GM18868 (cell line): ENCODE measurements at regions not wholly inside any gene's neighbourhood (a gene's known extent, or its start where the extent isn't known, plus 50 kb on each side); places are given as distances from the start of the nearest gene placed in this dataset.
A peak's percentile ranks its signal among the peaks of the same experiment; 100 is the strongest.
"Not testable (repeated sequence)": the region's sequence is repeated elsewhere in the genome, so short reads cannot be mapped to it uniquely, and the experiment has no call there.

Source experiments
- ATAC-seq: cut with Tn5 transposase; IDR thresholded peaks from one replicate; pipeline ENCODE4 v1.9.1; 2021; ENCODE audit warnings: mild to moderate bottlenecking, moderate library complexity; ENCODE audit not compliant: unreplicated experiment

GRCh38 chr5:128711216-128711615, 173.2 kb upstream of the FBN2 start:
- no peak for ATAC-seq

GRCh38 chr5:128714551-128714950, 176.5 kb upstream of the FBN2 start:
- ATAC-seq = no peak

DNA sequence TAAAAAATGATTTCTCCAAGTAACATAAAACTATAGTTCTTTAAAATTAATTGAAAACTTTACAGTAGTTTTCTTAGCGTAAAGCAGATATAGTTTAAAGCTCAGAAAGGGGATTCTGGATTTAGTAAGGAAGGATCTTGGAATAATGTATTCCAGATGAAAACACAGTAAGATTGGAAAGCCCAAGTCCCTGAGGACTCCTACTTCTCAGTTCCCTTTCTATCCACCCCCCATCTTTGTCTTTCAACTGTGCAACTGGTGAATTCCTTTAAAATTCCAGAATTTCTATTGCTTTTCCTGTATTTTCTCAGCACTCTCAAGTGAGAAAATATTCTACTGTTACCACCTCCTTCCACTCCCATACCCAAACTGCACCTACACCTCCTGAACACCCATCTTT, 184.5 kb upstream of the FBN2 start:
- ATAC-seq = no peak

- ATAC-seq = not testable (repeated sequence)
Observed at GRCh38 chr5:128730021-128730420, 192.0 kb upstream of the FBN2 start.

DNA sequence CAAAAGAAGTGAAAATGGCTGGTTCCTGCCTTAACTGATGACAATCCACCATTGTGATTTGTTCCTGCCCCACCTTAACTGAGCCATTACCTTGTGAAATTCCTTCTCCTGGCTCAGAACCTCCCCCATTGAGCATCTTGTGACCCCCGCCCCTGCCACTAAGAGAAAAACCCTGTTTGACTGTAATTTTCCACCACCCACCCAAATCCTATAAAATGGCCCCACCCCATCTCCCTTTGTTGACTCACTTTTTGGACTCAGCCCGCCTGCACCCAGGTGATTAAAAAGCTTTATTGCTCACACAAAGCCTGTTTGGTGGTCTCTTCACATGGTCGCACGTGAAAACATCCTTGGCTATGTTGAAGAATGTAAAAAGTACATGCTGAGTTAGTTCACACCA, 197.6 kb upstream of the FBN2 start:
- not testable (repeated sequence) for ATAC-seq

- ATAC-seq = no peak
Observed at GRCh38 chr5:128736553-128736952, 198.5 kb upstream of the FBN2 start.

- no peak for ATAC-seq
Observed at GRCh38 chr5:128749136-128749898, 211.3 kb upstream of the FBN2 start.

- ATAC-seq = no peak
Observed at GRCh38 chr5:128750155-128750554, 212.1 kb upstream of the FBN2 start.

- ATAC-seq = no peak
Observed at GRCh38 chr5:128757196-128757959, 207.9 kb upstream of the SLC27A6 start.

DNA sequence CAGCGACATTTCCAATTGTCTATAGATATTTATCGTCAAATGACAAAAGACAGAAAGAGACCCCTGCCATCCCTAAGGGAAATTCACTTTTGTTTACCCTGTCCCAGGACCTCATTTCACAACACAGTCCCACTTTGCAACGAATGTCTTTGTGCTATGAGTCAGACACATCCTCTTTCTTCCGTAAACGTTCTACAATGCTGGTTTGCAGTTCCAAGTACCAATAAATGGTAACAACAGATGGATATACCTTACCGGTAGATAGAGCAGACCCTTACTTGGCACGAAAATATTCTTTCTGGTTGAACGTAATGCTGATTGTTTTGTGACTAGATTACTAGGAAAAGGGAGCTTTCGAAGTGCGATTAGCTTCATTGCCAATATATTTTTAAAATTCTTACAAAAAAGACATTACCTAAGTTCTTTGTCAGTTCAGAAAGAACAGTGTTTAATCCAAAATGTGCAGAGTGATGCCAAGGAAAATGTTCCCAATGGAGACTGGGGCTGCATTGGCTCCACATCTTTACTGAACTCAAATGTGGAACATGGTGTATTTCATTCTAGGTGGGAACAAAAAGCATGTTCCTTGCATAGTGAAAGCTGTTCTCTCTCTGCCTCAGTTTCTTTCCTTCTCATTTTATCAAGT, 202.5 kb upstream of the SLC27A6 start:
- ATAC-seq = no peak

GRCh38 chr5:128763321-128763720, 202.0 kb upstream of the SLC27A6 start:
- ATAC-seq = no peak

- no peak for ATAC-seq
Observed at GRCh38 chr5:128764601-128765310, 200.5 kb upstream of the SLC27A6 start.

DNA sequence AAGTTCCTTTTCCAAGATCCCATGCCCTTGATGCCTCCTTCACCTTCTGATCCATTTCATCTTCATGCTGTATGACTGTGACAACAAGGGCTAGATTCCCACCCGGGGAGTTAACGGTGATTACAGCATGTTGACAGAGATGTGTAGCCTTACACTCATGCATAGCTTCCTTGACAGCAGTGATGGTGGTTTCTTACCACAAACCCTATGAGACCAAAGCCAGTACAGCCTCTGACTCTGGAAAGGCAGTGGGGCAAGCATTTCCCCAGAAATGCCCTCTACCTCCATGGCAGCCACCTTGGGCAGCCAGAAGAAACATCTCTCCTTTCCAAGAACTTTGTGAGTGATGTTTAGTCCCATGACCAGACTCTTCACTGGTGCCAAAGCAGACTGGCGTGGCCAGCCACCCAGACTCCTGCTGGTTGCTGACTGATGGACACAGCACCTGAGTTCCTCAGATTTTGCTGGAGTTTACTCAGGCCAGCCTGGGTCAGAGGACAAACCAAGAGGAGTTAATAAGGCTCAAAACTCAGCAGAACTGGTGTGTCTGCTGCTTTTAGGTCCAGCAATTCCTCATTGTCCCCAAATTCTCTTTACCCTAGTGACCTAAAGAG, 199.7 kb upstream of the SLC27A6 start:
- no peak for ATAC-seq

- ATAC-seq = no peak
Observed at GRCh38 chr5:128766406-128766805, 198.9 kb upstream of the SLC27A6 start.

DNA sequence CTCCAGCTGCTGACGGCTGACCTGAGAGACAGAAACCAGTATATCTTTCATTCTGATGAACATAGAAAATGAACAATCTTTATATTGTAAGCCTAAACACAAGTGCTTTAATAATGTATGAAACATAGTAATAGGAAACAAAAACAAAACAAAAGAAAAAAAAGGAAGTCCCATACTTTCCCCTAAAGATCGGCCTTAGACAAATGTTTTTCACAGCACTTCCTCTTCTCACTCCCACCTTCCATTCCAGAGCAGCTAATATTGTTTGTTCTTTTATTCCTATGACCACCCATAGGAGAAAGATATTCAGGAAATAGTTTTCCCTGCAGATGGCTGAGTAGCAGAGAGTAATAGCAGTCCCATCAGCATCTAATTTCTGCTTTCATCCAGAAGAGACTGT, 194.4 kb upstream of the SLC27A6 start:
- ATAC-seq = no peak

GRCh38 chr5:128772356-128772755, 192.9 kb upstream of the SLC27A6 start:
- no peak for ATAC-seq

GRCh38 chr5:128773378-128773777, 191.9 kb upstream of the SLC27A6 start:
- ATAC-seq = no peak

DNA sequence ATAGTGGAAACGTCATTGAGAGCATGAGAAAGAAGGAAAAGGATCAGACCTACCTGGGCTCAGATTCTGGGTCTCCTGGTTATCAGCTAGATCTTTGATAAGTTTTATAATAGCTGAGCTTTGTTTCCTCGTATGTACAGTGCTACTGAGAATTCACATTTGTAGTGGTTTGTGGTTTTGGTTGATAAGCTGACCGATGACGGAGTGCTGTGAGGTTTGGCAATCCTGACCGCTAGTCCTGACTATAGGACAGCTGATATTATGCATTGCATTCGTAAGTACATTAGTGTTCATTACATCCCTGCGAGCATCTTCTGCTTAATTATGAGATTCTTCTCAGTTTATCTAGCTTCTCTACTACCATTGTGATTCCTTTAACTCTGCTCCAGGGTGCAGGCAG, 190.7 kb upstream of the SLC27A6 start:
- peak; percentile 61 for ATAC-seq

GRCh38 chr5:128775558-128775957, 189.7 kb upstream of the SLC27A6 start:
- no peak for ATAC-seq

DNA sequence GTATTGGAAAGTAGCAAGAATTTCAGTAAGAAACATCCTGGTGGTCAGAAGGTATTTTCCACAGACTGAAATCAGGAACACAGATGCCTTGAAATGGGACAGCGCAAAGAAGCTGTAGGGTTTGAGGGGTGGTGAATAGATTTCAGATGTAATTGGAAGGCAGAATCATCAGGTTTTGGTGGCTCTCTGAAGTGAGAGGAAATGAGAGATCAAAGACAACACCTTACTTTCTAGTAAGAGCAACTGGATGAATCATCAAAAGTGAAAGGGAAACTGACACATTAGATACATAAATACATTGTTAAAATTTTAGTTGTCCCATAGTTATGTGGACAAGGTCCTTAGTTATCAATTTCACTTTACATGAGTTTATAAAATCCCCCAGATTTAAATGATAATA, 188.2 kb upstream of the SLC27A6 start:
- peak; percentile 90 for ATAC-seq

- ATAC-seq = no peak
Observed at GRCh38 chr5:128778474-128778873, 186.8 kb upstream of the SLC27A6 start.
